Stimulated activated naive B cell treated with anti-CD40 and anti-IgM and Interleukin-4, amounts not matched to agents 10 μg/mL and 1 μg/mL and 100 μg/mL, for 72 hours (primary cell): ENCODE measurements at regions not wholly inside any gene's neighbourhood (a gene's known extent, or its start where the extent isn't known, plus 50 kb on each side); places are given as distances from the start of the nearest gene placed in this dataset.

Source experiments
- ATAC-seq, 2 donors: fragments of 150-1000 bp; cut with Tn5 transposase; replicated peaks; 2 replicates each; pipeline ENCODE4 v1.10.0; 2021; ENCODE audit warnings: moderate library complexity in 1 of 2
- DNase-seq: peaks from one replicate; pipeline ENCODE4 v3.0.0; 2021
- H3K27ac Mint-ChIP-seq: one replicate; pipeline ENCODE4 v1.8.0; 2022; ENCODE audit warnings: mild to moderate bottlenecking, mixed read lengths
- H3K27me3 Mint-ChIP-seq, 2 donors: one replicate each; pipeline ENCODE4 v1.8.0; 2022; ENCODE audit warnings: mixed read lengths in 2 of 2
- H3K36me3 Mint-ChIP-seq, 2 donors: one replicate each; pipeline ENCODE4 v1.8.0; 2022; ENCODE audit warnings: mixed read lengths in 2 of 2, mild to moderate bottlenecking in 1 of 2
- H3K4me1 Mint-ChIP-seq, 2 donors: one replicate each; pipeline ENCODE4 v1.8.0; 2022; ENCODE audit warnings: mixed read lengths in 2 of 2, mild to moderate bottlenecking in 1 of 2
- H3K4me3 Mint-ChIP-seq, 2 donors: one replicate each; pipeline ENCODE4 v1.8.0; 2022; ENCODE audit warnings: mild to moderate bottlenecking in 2 of 2, mixed read lengths in 2 of 2, moderate library complexity in 1 of 2
- H3K9me3 Mint-ChIP-seq, 2 donors: one replicate each; pipeline ENCODE4 v1.8.0; 2022; ENCODE audit warnings: mixed read lengths in 2 of 2, mild to moderate bottlenecking in 1 of 2

- DNase-seq (no peak), ATAC-seq (peak; percentile 67 to 85)
- H3K36me3 Mint-ChIP-seq = no peaks in the 10 kb centered on the region
- peaks cover 18 to 22% of the 10 kb centered on the region in 2 donors for H3K27me3 Mint-ChIP-seq
- H3K9me3 Mint-ChIP-seq = peaks cover 5 to 8% of the 10 kb centered on the region in 2 donors
- peaks cover 16 to 21% of the 10 kb centered on the region in 2 donors for H3K4me1 Mint-ChIP-seq
- peak overlapping the region; percentile 3 for H3K27ac Mint-ChIP-seq
- peak overlapping the region; percentile 3 to 22 for H3K4me3 Mint-ChIP-seq
These were observed 247.6 kb upstream of the TNP1 start for GRCh38 chr2:217107480-217107879.

GRCh38 chr2:217106650-217107014, 246.8 kb upstream of the TNP1 start:
- peaks cover 22 to 29% of the 10 kb centered on the region in 2 donors for H3K4me1 Mint-ChIP-seq
- H3K9me3 Mint-ChIP-seq = peaks cover 8 to 15% of the 10 kb centered on the region in 2 donors
- DNase-seq = no peak
- ATAC-seq = no peak
- peaks cover 16 to 18% of the 10 kb centered on the region in 2 donors for H3K27me3 Mint-ChIP-seq
- H3K4me3 Mint-ChIP-seq = no peak overlapping the region
- H3K27ac Mint-ChIP-seq = no peak overlapping the region
- H3K36me3 Mint-ChIP-seq = peaks cover 0 to 3% of the 10 kb centered on the region in 2 donors

GRCh38 chr2:217105733-217106649, 246.1 kb upstream of the TNP1 start:
- Mint-ChIP-seq H3K27me3 (peaks cover 16 to 19% of the 10 kb centered on the region in 2 donors), H3K36me3 (peaks cover 0 to 3% of the 10 kb centered on the region in 2 donors), H3K9me3 (peaks cover 8 to 15% of the 10 kb centered on the region in 2 donors), H3K4me3 (no peak overlapping the region), H3K4me1 (peaks cover 23 to 31% of the 10 kb centered on the region in 2 donors), H3K27ac (peak overlapping the region; percentile 10)
- DNase-seq (no peak), ATAC-seq (no peak)

- H3K27ac Mint-ChIP-seq = peak overlapping the region; percentile 27
- ATAC-seq = no peak
- peaks cover 6 to 8% of the 10 kb centered on the region in 2 donors for H3K9me3 Mint-ChIP-seq
- no peak overlapping the region for H3K4me3 Mint-ChIP-seq
- H3K27me3 Mint-ChIP-seq = peaks cover 9 to 15% of the 10 kb centered on the region in 2 donors
- no peak for DNase-seq
- peaks cover 24 to 31% of the 10 kb centered on the region in 2 donors for H3K4me1 Mint-ChIP-seq
- peaks cover 0 to 3% of the 10 kb centered on the region in 2 donors for H3K36me3 Mint-ChIP-seq
These were observed 244.1 kb upstream of the TNP1 start for GRCh38 chr2:217103752-217104545.

GRCh38 chr2:217102956-217103355, 243.1 kb upstream of the TNP1 start:
- no peak overlapping the region for H3K27ac Mint-ChIP-seq
- DNase-seq = no peak
- peaks cover 22 to 31% of the 10 kb centered on the region in 2 donors for H3K4me1 Mint-ChIP-seq

GRCh38 chr2:217101972-217102371, 242.1 kb upstream of the TNP1 start:
- Mint-ChIP-seq H3K9me3 (peaks cover 6 to 8% of the 10 kb centered on the region in 2 donors), H3K27me3 (peaks cover 11 to 22% of the 10 kb centered on the region in 2 donors), H3K4me3 (peak overlapping the region in 1 of 2 donors; percentile 9), H3K4me1 (peaks cover 18 to 25% of the 10 kb centered on the region in 2 donors), H3K36me3 (peaks cover 0 to 3% of the 10 kb centered on the region in 2 donors), H3K27ac (no peak overlapping the region)
- ATAC-seq (peak; percentile 89 to 94), DNase-seq (peak; percentile 34)

More at GRCh38 chr2:217102956-217103355, 243.1 kb upstream of the TNP1 start:
- Mint-ChIP-seq H3K9me3 (peaks cover 6 to 8% of the 10 kb centered on the region in 2 donors), H3K27me3 (peaks cover 11 to 12% of the 10 kb centered on the region in 2 donors), H3K36me3 (peaks cover 0 to 3% of the 10 kb centered on the region in 2 donors), H3K4me3 (no peak overlapping the region)
- ATAC-seq = no peak

- H3K27ac Mint-ChIP-seq = no peak overlapping the region
- DNase-seq = no peak
These were observed 239.7 kb upstream of the TNP1 start for GRCh38 chr2:217099561-217099960.

GRCh38 chr2:217098435-217098834, 238.6 kb upstream of the TNP1 start:
- no peak overlapping the region for H3K4me3 Mint-ChIP-seq
- H3K9me3 Mint-ChIP-seq = peaks cover 3 to 8% of the 10 kb centered on the region in 2 donors
- peaks cover 11 to 23% of the 10 kb centered on the region in 2 donors for H3K27me3 Mint-ChIP-seq
- no peak overlapping the region for H3K27ac Mint-ChIP-seq
- DNase-seq = no peak
- H3K4me1 Mint-ChIP-seq = peaks cover 22 to 33% of the 10 kb centered on the region in 2 donors
- ATAC-seq = no peak
- H3K36me3 Mint-ChIP-seq = peaks cover 0 to 3% of the 10 kb centered on the region in 2 donors

More at GRCh38 chr2:217099561-217099960, 239.7 kb upstream of the TNP1 start:
- peaks cover 14 to 23% of the 10 kb centered on the region in 2 donors for H3K27me3 Mint-ChIP-seq
- peaks cover 3 to 8% of the 10 kb centered on the region in 2 donors for H3K9me3 Mint-ChIP-seq
- H3K36me3 Mint-ChIP-seq = peaks cover 0 to 3% of the 10 kb centered on the region in 2 donors
- H3K4me1 Mint-ChIP-seq = peaks cover 19 to 29% of the 10 kb centered on the region in 2 donors
- H3K4me3 Mint-ChIP-seq = no peak overlapping the region
- ATAC-seq = no peak

GRCh38 chr2:217097346-217097745, 237.5 kb upstream of the TNP1 start:
- Mint-ChIP-seq H3K9me3 (peaks cover 3 to 6% of the 10 kb centered on the region in 2 donors), H3K4me3 (no peak overlapping the region), H3K27ac (no peak overlapping the region), H3K36me3 (peaks cover 0 to 3% of the 10 kb centered on the region in 2 donors), H3K27me3 (peaks cover 11 to 28% of the 10 kb centered on the region in 2 donors), H3K4me1 (peaks cover 22 to 34% of the 10 kb centered on the region in 2 donors)
- DNase-seq = no peak
- ATAC-seq = no peak

GRCh38 chr2:217096474-217097225, 236.8 kb upstream of the TNP1 start:
- peak; percentile 50 to 62 for ATAC-seq
- no peaks in the 10 kb centered on the region for H3K9me3 Mint-ChIP-seq
- peaks cover 15 to 34% of the 10 kb centered on the region in 2 donors for H3K4me1 Mint-ChIP-seq
- H3K27me3 Mint-ChIP-seq = peaks cover 11 to 32% of the 10 kb centered on the region in 2 donors
- H3K27ac Mint-ChIP-seq = no peak overlapping the region
- no peak for DNase-seq
- no peak overlapping the region for H3K4me3 Mint-ChIP-seq
- no peaks in the 10 kb centered on the region for H3K36me3 Mint-ChIP-seq

GRCh38 chr2:217095511-217096205, 235.8 kb upstream of the TNP1 start:
- Mint-ChIP-seq H3K4me3 (no peak overlapping the region), H3K27ac (no peak overlapping the region), H3K9me3 (peaks cover 0 to 5% of the 10 kb centered on the region in 2 donors), H3K36me3 (peaks cover 0 to 5% of the 10 kb centered on the region in 2 donors), H3K4me1 (peaks cover 23 to 42% of the 10 kb centered on the region in 2 donors), H3K27me3 (peaks cover 8 to 28% of the 10 kb centered on the region in 2 donors)
- no peak for DNase-seq
- no peak for ATAC-seq

- peaks cover 25 to 49% of the 10 kb centered on the region in 2 donors for H3K4me1 Mint-ChIP-seq
- ATAC-seq (no peak), DNase-seq (no peak)
- peaks cover 0 to 5% of the 10 kb centered on the region in 2 donors for H3K9me3 Mint-ChIP-seq
- peaks cover 0 to 5% of the 10 kb centered on the region in 2 donors for H3K36me3 Mint-ChIP-seq
- peaks cover 4 to 19% of the 10 kb centered on the region in 2 donors for H3K27me3 Mint-ChIP-seq
- H3K4me3 Mint-ChIP-seq = no peak overlapping the region
- H3K27ac Mint-ChIP-seq = no peak overlapping the region
These were observed 233.0 kb upstream of the TNP1 start for GRCh38 chr2:217092710-217093379.
